ENCODE measurements at regions not wholly inside any gene's neighbourhood (a gene's known extent, or its start where the extent isn't known, plus 50 kb on each side); places are given as distances from the start of the nearest gene placed in this dataset.

- TF ChIP-seq, protein P1, sequence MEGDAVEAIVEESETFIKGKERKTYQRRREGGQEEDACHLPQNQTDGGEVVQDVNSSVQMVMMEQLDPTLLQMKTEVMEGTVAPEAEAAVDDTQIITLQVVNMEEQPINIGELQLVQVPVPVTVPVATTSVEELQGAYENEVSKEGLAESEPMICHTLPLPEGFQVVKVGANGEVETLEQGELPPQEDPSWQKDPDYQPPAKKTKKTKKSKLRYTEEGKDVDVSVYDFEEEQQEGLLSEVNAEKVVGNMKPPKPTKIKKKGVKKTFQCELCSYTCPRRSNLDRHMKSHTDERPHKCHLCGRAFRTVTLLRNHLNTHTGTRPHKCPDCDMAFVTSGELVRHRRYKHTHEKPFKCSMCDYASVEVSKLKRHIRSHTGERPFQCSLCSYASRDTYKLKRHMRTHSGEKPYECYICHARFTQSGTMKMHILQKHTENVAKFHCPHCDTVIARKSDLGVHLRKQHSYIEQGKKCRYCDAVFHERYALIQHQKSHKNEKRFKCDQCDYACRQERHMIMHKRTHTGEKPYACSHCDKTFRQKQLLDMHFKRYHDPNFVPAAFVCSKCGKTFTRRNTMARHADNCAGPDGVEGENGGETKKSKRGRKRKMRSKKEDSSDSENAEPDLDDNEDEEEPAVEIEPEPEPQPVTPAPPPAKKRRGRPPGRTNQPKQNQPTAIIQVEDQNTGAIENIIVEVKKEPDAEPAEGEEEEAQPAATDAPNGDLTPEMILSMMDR (conservative IDR thresholded peaks at IDR 0.05; ENCODE audit: low read depth, low read length) = no peak
- no peak for TF ChIP-seq EZH2 (IDR thresholded peaks at IDR 0.05; ENCODE audit: borderline replicate concordance, low read depth, low read length, poor library complexity, severe bottlenecking)
Measured at GRCh38 chr13:86052141-86052540, 252.9 kb upstream of the SLITRK6 start.

All from A673 (cell line).